ENCODE measurements at regions not wholly inside any gene's neighbourhood (a gene's known extent, or its start where the extent isn't known, plus 50 kb on each side); places are given as distances from the start of the nearest gene placed in this dataset.
"Not testable (repeated sequence)": the region's sequence is repeated elsewhere in the genome, so short reads cannot be mapped to it uniquely, and the experiment has no call there.

DNA sequence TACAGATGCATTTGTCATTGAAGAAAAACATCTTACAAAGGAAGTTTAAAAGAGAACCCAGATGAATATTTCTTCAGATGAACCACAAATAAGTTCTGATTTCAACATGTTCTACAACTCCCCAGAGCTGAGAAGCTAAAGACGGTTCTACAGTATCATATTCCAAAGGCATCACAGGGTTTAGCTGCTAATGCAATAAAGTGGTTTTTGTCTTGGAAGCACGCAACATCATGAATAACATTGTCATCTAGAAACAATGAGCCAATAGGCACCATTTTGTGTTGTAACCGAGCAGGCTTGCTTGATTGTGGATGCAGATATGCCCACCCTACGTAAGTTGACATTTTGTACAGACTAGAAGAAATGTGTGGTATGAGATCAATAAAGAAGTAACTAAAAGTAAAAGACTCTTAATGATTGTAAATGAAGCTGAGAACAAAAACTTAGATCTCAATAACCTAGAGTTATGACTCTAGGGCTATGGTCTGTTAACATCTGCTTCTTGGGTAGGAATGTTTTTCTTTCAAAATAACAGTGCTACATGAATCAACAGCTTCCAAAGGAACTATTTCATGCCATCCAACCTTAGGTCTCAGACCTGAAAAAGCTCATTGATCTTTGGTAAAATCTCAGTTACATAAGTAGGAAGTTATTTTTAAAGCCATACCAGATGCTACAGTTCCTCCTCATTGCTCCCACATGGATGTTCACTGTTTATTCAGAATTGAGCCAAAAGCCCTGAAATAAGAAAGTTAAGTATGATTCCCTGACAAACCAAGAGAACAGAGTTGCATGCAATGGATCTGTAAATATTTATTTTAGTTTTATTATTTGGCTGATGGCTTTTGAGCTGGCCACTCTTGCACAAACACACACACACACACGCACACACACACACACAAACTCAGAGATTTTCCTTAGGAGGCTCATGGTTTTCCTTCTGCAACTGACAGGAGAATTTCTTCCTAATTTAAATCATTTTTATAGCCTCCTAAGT, 118.7 kb upstream of the SLCO6A1 start:
- DNase-seq (ENCODE audit: low read depth), result peak; percentile 70

DNA sequence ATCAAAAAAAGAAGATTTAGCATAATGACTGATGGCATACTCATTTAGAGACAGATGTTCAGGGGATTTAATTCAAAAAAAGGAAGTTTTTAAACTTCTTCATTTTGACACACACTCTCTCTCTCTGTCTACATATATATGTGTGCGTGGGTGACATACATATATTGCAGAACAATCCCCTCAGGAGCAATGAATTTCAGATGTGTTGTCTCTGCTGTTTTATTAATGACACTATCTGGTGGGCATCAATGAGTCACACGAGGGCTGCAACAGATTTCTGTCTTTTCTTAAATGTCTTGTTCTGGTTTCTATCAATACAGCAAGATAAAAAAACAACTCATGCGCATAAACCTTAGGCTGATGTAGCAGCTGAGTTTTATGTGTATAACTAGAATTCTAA, 123.5 kb upstream of the SLCO6A1 start:
- DNase-seq (ENCODE audit: low read depth), result no peak

DNA sequence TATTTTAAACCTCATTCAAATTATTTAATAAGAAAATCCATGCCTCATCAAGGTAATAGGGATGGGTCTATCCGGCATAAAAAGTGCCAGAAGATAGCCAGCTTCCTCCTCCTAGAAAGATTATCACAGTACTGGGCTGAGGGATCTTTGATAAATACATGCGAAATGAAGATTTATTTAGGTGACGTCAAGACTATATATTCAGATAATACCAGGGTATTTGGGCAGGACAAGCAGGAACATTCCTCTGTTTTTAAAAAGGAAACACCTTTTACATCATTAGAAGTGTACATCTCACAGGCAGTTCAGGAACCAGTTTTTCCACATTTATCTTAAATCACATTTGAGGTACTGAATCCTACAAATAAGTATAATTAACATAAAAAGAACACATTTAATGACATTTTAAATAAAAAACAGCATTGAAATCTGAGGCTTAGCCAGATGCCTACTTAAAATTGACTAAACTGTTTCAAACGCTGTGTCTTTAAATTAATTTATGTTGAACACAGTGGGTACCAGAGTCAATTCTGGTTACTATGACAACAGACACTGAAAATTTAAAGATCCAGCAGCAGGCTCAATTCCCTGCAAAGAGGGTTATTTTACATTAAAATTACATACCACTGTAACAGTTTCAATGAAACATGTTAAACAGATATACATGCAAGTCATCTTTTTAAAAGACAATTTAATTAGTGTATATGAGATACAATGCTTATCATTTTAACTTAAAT, 124.7 kb upstream of the SLCO6A1 start:
- no peak for DNase-seq (ENCODE audit: low read depth)

DNA sequence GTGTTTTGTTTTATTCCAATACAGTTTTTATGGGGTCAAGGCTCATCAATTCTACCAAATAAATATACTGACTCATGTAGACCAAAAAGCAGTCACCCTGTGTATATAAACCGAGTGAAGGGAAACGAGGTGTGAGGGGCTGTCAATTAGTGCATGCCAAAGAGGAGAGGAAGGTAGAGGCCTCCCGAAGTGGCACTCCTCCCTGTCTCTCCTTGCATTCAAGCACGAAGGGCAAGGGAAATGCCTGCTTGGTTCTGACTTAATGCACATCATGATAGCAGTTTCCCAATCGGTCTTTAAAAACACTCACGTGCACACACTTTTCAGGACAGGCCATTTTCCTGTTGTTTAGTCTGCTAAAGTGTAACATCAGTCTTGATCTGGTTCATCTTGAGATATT, 125.6 kb upstream of the SLCO6A1 start:
- DNase-seq (ENCODE audit: low read depth), result no peak

DNA sequence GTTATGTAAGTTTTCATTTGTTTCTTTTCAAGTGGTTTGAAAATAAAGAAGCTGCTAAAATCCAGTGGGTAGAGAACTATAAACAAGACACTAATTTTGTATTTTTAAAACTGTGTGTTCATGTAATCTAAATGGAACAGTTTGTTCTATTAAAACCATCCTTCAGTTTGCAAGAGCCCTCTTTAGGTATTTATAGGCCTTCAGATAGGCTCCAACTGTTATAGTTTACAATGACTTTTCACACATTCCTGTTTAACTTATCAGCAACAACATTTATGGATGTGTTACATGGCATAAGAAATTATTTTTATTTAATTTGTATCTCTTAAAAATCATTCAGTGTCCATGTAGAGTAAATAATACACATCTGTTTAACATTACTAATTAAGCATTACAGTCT, 126.7 kb upstream of the SLCO6A1 start:
- DNase-seq (ENCODE audit: low read depth), result no peak

DNA sequence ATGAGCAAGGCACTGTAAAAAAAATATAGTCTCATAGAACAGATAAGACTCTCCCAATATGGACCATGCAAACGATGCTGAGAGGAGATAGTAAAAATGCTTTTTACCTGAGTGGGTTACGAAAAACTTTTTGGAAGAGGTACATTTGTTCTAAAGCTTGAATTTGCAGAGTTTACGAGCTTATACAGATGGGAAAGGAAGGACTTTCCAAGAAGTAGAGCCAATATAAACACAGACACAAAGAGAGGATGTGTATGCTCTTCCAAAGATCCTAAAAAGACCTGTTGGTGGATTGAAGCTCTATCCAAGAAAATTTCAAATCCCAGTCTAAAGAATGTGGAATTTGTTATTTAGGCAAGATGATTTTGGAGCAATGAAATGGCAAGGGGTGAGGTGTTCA, 127.1 kb upstream of the SLCO6A1 start:
- no peak for DNase-seq (ENCODE audit: low read depth)

- peak; percentile 73 for DNase-seq (ENCODE audit: low read depth)
Observed at GRCh38 chr5:102627315-102627714, 127.8 kb upstream of the PAM start.

DNA sequence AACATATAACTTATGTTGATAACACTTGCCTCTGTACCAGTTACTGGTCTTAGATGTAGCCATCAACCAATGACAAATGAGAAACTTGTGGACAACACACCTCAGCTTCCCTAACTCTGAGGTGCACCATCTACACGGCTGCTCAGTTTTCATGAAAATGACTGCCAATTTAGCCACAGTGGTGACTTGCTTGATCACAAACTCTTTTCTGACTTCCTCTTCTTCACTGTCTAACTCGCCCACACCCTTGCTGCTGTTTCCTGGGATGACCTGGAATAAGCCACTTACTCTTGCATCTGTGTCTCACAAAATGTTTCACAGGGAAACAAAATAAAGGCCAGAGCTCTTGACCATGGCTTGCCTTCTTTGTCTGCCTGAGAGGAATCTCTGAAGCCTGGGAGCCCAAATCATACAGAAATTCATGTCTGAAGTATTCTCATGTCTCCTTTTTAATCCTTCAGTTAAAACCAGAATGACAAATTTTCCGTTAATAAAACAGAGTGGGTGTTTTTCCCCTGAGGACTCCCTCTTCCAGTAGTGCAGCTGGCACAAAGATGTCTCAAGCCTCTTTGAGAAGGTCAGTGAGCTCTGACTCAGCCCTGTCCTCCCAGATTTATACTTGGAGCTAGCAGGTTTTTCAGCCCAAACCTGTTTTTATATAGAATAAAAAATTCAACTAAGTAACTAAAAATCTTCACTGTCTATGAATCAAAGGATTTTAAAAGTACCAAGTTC, 126.5 kb upstream of the PAM start:
- DNase-seq (ENCODE audit: low read depth), result peak; percentile 93

- DNase-seq (ENCODE audit: low read depth), result no peak
Observed at GRCh38 chr5:102629827-102630605, 125.1 kb upstream of the PAM start.

GRCh38 chr5:102635399-102635798, 119.7 kb upstream of the PAM start:
- DNase-seq (ENCODE audit: low read depth), result not testable (repeated sequence)

DNA sequence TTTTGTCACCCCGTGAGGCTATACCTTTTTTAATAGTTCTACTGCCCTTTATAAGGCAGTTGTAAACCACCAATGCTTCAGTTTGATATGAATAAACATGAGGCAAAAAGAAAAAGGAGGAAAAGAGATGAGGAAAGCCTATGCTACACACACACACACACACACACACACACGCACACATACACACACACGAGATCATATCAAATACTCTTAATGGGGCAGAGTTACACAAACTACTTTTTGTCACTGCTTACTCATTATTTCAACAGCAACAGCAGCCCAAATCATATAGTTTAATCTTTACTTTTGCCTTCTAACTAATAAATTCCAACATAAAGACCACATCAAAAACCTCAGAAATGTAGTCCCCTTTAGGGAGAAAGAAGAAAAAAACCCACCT, 116.8 kb upstream of the PAM start:
- peak; percentile 56 for DNase-seq (ENCODE audit: low read depth)

DNA sequence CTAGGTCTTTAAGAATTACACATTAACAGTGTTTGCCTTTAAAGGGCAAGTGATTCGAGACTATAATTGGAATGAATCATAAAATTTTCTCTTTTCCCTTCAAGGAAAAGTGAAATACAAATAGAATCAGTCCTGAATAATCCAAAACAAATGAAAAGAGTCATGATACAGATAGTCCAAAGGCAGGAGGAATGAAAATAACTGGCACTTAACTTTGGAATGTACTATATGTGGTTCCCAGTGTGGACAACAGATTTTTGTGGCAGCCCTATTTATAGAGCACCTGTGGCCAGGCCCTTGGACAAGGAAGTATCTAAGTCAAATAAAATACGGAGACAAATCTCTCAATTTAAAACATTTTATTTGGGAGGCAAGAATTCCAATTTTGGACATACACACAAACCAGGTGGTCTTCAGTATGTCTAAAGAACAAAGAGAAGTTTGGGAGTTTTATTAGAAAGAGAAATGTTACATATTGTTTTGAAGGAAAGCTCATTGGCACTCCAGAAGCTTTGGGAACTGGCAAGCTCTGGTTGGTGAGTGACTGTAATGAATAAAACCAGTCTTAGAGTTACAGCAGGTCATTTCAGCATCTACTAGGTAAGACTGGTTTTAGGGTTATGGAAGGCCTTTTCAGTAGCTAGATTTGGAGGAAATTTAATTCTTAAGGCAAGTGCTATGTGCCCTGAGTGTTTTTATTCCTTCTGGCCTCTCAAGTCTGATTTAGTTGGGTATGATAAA, 116.0 kb upstream of the PAM start:
- peak; percentile 65 for DNase-seq (ENCODE audit: low read depth)

DNA sequence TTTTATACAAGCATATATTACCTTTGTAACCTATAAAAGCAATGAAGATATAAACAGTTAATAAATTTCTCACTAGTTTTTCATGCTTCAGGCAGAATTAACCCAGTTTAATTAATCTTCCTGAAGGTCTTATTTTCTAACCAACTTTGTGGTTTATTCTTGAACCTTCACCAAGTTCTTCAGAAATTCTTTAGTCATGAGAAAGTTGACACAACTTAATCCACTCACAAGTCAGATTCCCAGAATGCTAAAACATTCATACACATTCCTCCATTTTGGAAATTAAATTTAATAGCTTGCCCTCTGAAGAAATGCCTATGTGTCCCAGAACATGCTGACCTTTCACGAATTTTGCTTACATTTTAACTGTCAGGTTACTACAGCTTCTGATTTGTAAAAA, 105.4 kb upstream of the PAM start:
- DNase-seq (ENCODE audit: low read depth), result peak; percentile 34

DNA sequence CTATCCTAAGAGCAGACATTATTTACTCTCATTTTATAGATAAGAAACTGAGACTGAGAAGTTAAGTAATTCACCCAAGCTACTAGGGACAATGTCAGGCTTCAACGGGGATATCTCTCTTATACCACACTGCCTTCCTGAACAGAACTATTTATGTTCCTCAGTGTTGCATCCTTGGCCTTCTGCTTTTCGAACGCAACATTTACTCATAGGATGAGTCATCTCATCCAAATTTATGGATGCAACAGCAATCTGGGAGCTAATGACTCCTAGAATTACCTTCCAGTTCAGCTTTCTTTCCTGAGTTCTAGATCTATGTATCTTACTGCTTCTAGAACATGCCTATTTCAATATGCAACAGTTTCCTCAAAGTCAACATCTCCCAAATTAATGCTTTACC, 103.6 kb upstream of the PAM start:
- no peak for DNase-seq (ENCODE audit: low read depth)

GRCh38 chr5:102654559-102655349, 100.4 kb upstream of the PAM start:
- DNase-seq (ENCODE audit: low read depth), result no peak

- no peak for DNase-seq (ENCODE audit: low read depth)
Observed at GRCh38 chr5:102659151-102659550, 96.0 kb upstream of the PAM start.

DNA sequence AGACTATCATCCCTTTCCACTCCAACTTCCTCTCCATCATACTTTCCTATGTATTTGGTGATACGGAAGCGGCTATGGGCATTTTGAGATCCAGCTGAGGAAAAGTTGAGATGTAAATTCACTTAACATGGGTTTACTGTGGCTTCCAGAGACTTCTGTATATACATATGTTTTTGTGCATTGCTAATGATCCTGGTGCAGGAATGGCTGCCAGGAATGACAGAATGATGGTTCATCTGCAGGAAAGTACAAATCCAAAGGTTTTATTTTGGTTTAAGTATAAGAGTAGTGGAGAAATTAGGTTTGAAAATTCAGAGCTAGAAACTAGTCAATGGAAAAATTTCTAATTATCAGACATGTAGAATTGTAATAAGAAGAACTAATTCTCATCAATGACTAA, 95.0 kb upstream of the PAM start:
- DNase-seq (ENCODE audit: low read depth), result no peak

DNA sequence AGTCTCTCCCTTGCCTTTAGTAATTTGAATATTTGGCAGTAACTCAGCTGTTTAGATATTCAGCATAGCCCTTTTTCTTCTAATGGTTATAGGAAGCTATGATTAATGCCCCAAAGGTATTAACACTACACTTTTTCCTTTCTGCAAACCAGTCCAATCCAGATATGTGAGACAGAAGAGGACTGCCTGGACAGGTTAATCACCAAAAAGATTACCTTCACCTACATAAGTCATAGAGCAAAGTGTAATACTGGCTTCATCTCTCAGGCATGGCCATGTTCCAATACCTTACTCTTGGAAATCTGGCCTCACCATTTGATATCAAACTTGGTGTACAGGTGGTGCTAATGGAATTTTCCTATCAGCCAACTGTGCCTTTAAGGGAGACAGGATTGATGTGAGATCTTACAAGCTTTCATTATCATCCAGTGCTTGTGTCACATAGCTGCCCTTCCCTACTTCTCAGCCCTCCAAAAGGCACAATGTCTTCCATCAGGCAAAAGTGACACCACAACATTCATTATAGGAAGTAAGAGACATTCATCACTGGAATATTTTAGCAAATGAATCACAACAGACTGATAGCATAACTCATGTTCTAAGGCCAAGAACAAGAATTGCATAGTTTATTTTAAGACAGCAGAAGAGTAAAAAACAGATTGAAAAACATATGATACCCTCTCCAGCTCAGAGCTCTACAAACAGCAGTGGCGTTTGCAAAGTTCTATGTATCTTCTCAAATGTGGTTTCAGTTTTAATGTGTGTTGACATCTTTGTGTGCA, 91.2 kb upstream of the PAM start:
- peak; percentile 36 for DNase-seq (ENCODE audit: low read depth)

Data from LHCN-M2 (cell line).